HCT116 (cell line): ENCODE measurements at regions not wholly inside any gene's neighbourhood (a gene's known extent, or its start where the extent isn't known, plus 50 kb on each side); places are given as distances from the start of the nearest gene placed in this dataset.

Source experiments
- ATAC-seq: fragments of 200-7000 bp; cut with Tn5 transposase; 2 replicates; pipeline ENCODE4 v1.9.1; 2020; ENCODE audit warnings: mild to moderate bottlenecking, moderate library complexity
- BruUV-seq: library from RNA; stranded (reverse); fragments of 400-500 nt; replicated peaks from 2 replicates; lab custom pipeline; 2021; lab: Mats Ljungman, UMichigan
- CTCF ChIA-PET: fragments of 300-600 bp; sonication (Branson Sonifier 250); formaldehyde crosslinking; loops from one replicate; lab custom pipeline; 2021; ENCODE audit warnings: antibody characterized with exemption; lab: Charles Lee
- POLR2A ChIA-PET: fragments of 300-600, 350-600 bp; sonication (Branson Sonifier 250); formaldehyde crosslinking; loops from one replicate; lab custom pipeline; 2021; ENCODE audit warnings: antibody characterized with exemption; lab: Charles Lee
- RAD21 ChIA-PET, 2 experiments: fragments of 300-600 bp; sonication (Branson Sonifier 250); formaldehyde crosslinking; loops; one replicate each; lab custom pipeline; 2023; ENCODE audit warnings: low total read pairs in 2 of 2; ENCODE audit not compliant: uncharacterized antibody in 2 of 2, unreplicated experiment in 2 of 2, low non-redundant PET in 1 of 2; lab: Charles Lee
- DNase-seq: peaks from one replicate; pipeline ENCODE4 v3.0.0-alpha.2; 2010; ENCODE audit warnings: low read depth, low spot score
- H2AFZ ChIP-seq: fragments of 200-600 bp; shearing (Covaris generic), sonication (generic); 2 replicates; pipeline ENCODE4 v1.6.1; 2017; ENCODE audit warnings: low read depth, mixed run types, mixed read lengths, antibody characterized with exemption, low read length; ENCODE audit not compliant: poor library complexity, severe bottlenecking
- H3K27ac ChIP-seq: 2 replicates; pipeline ENCODE4 v1.5.1; 2012; ENCODE audit warnings: low read depth, low read length
- H3K27me3 ChIP-seq: fragments of 200-600 bp; sonication (generic); 2 replicates; pipeline ENCODE4 v1.6.1; 2016; ENCODE audit warnings: mixed run types, low read length, mixed read lengths; ENCODE audit not compliant: insufficient read depth
- H3K36me3 ChIP-seq, 2 experiments: fragments of 200-500 bp in 1 of 2; fragments of 200-600 bp in 1 of 2; sonication (Bioruptor generic) in 1 of 2; sonication (generic) in 1 of 2; 2 replicates each; pipeline versions ENCODE4 v1.5.1 to v1.6.1; 2014 to 2016; ENCODE audit warnings: low read length in 2 of 2, inconsistent platforms in 1 of 2, mixed read lengths in 1 of 2, mixed run types in 1 of 2; ENCODE audit not compliant: insufficient read depth in 2 of 2, control insufficient read depth in 1 of 2
- H3K4me1 ChIP-seq, 2 experiments: fragments of 200-600 bp in 1 of 2; sonication (generic) in 1 of 2; 2 replicates each; pipeline versions ENCODE4 v1.5.1 to v1.6.1; 2012 to 2017; ENCODE audit warnings: low read length in 2 of 2, inconsistent platforms in 1 of 2, mild to moderate bottlenecking in 1 of 2, mixed read lengths in 1 of 2, mixed run types in 1 of 2, moderate library complexity in 1 of 2; ENCODE audit not compliant: insufficient read depth in 2 of 2, control insufficient read depth in 1 of 2
- H3K4me2 ChIP-seq: fragments of 200-600 bp; sonication (generic); 2 replicates; pipeline ENCODE4 v1.6.1; 2017; ENCODE audit warnings: mixed run types, low read length, mixed read lengths
- H3K4me3 ChIP-seq, 2 experiments: fragments of 200-600 bp in 1 of 2; sonication (generic) in 1 of 2; replicated peaks in 1 of 2; 2 replicates each; pipeline ENCODE4 v1.5.1; 2011 to 2016; ENCODE audit warnings: low read length in 2 of 2, control low read depth in 1 of 2, low read depth in 1 of 2, mild to moderate bottlenecking in 1 of 2, mixed read lengths in 1 of 2, mixed run types in 1 of 2
- H3K79me2 ChIP-seq: fragments of 200-600 bp; sonication (generic); 2 replicates; pipeline ENCODE4 v1.6.1; 2017; ENCODE audit warnings: mild to moderate bottlenecking, mixed run types, low read length, moderate library complexity, mixed read lengths; ENCODE audit not compliant: insufficient read depth
- H3K9ac ChIP-seq: fragments of 200-600 bp; sonication (generic); 2 replicates; pipeline ENCODE4 v1.6.1; 2016; ENCODE audit warnings: low read length, mixed read lengths
- H3K9me2 ChIP-seq: fragments of 200-600 bp; sonication (generic), shearing (Covaris generic); 2 replicates; pipeline ENCODE4 v1.6.1; 2017; ENCODE audit warnings: mixed run types, mild to moderate bottlenecking, moderate library complexity; ENCODE audit not compliant: insufficient read depth
- H3K9me3 ChIP-seq, 2 experiments: fragments of 200-500 bp in 1 of 2; fragments of 200-600 bp in 1 of 2; sonication (Bioruptor generic) in 1 of 2; sonication (generic) in 1 of 2; 2 replicates each; pipeline ENCODE4 v1.6.1; 2014 to 2017; ENCODE audit warnings: low read length in 2 of 2, mixed read lengths in 2 of 2, inconsistent platforms in 1 of 2, low read depth in 1 of 2, mild to moderate bottlenecking in 1 of 2, mixed run types in 1 of 2, moderate library complexity in 1 of 2; ENCODE audit not compliant: control insufficient read depth in 1 of 2, insufficient read depth in 1 of 2
- H4K20me1 ChIP-seq: fragments of 200-600 bp; sonication (generic), shearing (Covaris generic); 2 replicates; pipeline ENCODE4 v1.6.1; 2017; ENCODE audit warnings: mixed run types, mild to moderate bottlenecking, moderate library complexity; ENCODE audit not compliant: insufficient read depth
- CEBPB ChIP-seq: IDR thresholded peaks from 2 replicates; pipeline ENCODE4 v1.6.1; 2012; ENCODE audit warnings: low read depth
- ELF1 ChIP-seq: IDR thresholded peaks from 2 replicates; pipeline ENCODE4 v1.6.1; 2012; ENCODE audit warnings: low read depth, borderline replicate concordance
- EZH2 ChIP-seq: fragments of 200-600 bp; sonication (generic); IDR thresholded peaks from 2 replicates; pipeline ENCODE4 v1.6.1; 2017; ENCODE audit warnings: antibody characterized with exemption, mixed run types
- EZH2phosphoT487 ChIP-seq: fragments of 200-600 bp; IDR thresholded peaks from 2 replicates; pipeline ENCODE4 v1.6.1; 2018; ENCODE audit warnings: antibody characterized with exemption, borderline replicate concordance
- FOSL1 ChIP-seq: IDR thresholded peaks from 2 replicates; pipeline ENCODE4 v1.6.1; 2012; ENCODE audit warnings: low read depth
- JUND ChIP-seq: IDR thresholded peaks from 2 replicates; pipeline ENCODE4 v1.6.1; 2012
- POLR2A ChIP-seq: IDR thresholded peaks from 2 replicates; pipeline ENCODE4 v1.7.0; 2011; ENCODE audit warnings: borderline replicate concordance; ENCODE audit not compliant: insufficient read depth, insufficient read length; ENCODE audit errors: extremely low read depth
- POLR2AphosphoS5 ChIP-seq: IDR thresholded peaks from 2 replicates; pipeline ENCODE4 v1.6.1; 2011; ENCODE audit warnings: mild to moderate bottlenecking, low read depth, low read length, moderate library complexity
- RAD21 ChIP-seq: IDR thresholded peaks from 2 replicates; pipeline ENCODE4 v1.6.1; 2012; ENCODE audit warnings: low read depth, mild to moderate bottlenecking
- SIN3A ChIP-seq: IDR thresholded peaks from 2 replicates; pipeline ENCODE4 v1.6.1; 2012; ENCODE audit warnings: low read depth
- SP1 ChIP-seq: IDR thresholded peaks from 2 replicates; pipeline ENCODE4 v1.6.1; 2012; ENCODE audit warnings: low read depth
- SRF ChIP-seq: IDR thresholded peaks from 2 replicates; pipeline ENCODE4 v1.6.1; 2012; ENCODE audit warnings: low read depth
- TCF7L2 ChIP-seq: IDR thresholded peaks from 2 replicates; pipeline ENCODE4 v1.7.0; 2011; ENCODE audit warnings: borderline replicate concordance, inconsistent platforms; ENCODE audit not compliant: insufficient read depth, insufficient read length; ENCODE audit errors: extremely low read depth
- ZFX ChIP-seq: fragments of 450-650 bp; IDR thresholded peaks from 2 replicates; pipeline ENCODE4 v1.6.1; 2017
- ZNF274 ChIP-seq: fragments of 200-500 bp; sonication (Bioruptor generic); IDR thresholded peaks from 2 replicates; pipeline ENCODE4 v1.6.1; 2014; ENCODE audit warnings: mild to moderate bottlenecking, low read depth, low read length, inconsistent platforms
- intact Hi-C: fragments of 100-400 bp; cut with micrococcal nuclease; formaldehyde crosslinking; loops from 2 replicates; pipeline ENCODE4 v1.10.0; 2022
- TF ChIP-seq, protein P1 (sequence below): IDR thresholded peaks from 2 replicates; pipeline ENCODE4 v1.6.1; 2012
- TF ChIP-seq, protein P2 (sequence below): IDR thresholded peaks from 2 replicates; pipeline ENCODE4 v1.6.1; 2012; ENCODE audit warnings: low read depth
- TF ChIP-seq, protein P3 (sequence below), 3 experiments: fragments of 200-600 bp in 1 of 3; sonication (generic) in 1 of 3; IDR thresholded peaks in 2 of 3; conservative IDR thresholded peaks in 1 of 3; 2 replicates each; pipeline ENCODE4 v1.5.1; 2012 to 2017; ENCODE audit warnings: low read depth in 2 of 3, low read length in 2 of 3, antibody characterized with exemption in 1 of 3, borderline replicate concordance in 1 of 3, control low read depth in 1 of 3, mild to moderate bottlenecking in 1 of 3, mixed read lengths in 1 of 3, mixed run types in 1 of 3, moderate library complexity in 1 of 3; ENCODE audit not compliant: insufficient read depth in 1 of 3

DNA sequence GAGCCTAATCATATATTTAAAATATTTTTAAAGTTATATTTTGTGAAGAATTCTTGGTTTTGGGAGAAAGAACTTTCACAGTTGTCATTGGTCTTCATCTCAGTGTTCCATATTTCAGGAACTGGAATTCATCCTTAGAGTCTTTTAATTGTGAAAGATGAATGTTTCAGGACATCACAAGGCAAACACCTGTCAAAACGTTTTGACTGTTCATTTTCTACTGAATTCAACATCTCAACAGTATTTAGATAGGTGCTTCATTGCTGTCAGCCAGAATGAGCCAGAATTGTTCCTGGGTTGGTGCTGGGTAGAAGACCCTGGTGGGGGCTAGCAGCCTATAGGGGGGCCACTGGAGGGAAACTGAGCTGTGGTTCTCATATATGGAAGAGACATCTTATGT, 255.1 kb upstream of the CXCR4 start:
- intact Hi-C loops = loop anchor here (10.0 kb wide), 1 partner anchor 248 kb away; no protein-coding TSS in a partner anchor
- H3K4me3 ChIP-seq = no peak overlapping the region
- DNase-seq (no peak), ATAC-seq (no peak)
- no peaks in the 10 kb centered on the region for H3K9me3 ChIP-seq
- no TSS peak for BruUV-seq
- 0 out of 2 replicates have a peak, but pooled peaks cover 2% of the 10 kb centered on the region for H3K9me2 ChIP-seq
- H4K20me1 ChIP-seq = no peaks in the 10 kb centered on the region
- RAD21 ChIA-PET = no interaction called here
- H3K4me1 ChIP-seq = no peaks in the 10 kb centered on the region
- H3K4me2 ChIP-seq = no peak overlapping the region
- TF ChIP-seq RAD21 (no peak), ZFX (no peak), SIN3A (no peak), EZH2 (no peak), CEBPB (no peak), JUND (no peak), SRF (no peak), TCF7L2 (no peak), ELF1 (no peak)
- TF ChIP-seq, protein P1, sequence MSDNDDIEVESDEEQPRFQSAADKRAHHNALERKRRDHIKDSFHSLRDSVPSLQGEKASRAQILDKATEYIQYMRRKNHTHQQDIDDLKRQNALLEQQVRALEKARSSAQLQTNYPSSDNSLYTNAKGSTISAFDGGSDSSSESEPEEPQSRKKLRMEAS = no peak
- POLR2A ChIA-PET = no interaction called here
- no peaks in the 10 kb centered on the region for H3K27me3 ChIP-seq
- H3K36me3 ChIP-seq = no peaks in the 10 kb centered on the region
- no peak overlapping the region for H3K9ac ChIP-seq
- no peak overlapping the region for H2AFZ ChIP-seq
- no peaks in the 10 kb centered on the region for H3K79me2 ChIP-seq
- CTCF ChIA-PET = interaction anchor here (1.8 kb wide), 1 partner anchor 459 kb away, joined by 7 read pairs; no protein-coding TSS in a partner anchor
- H3K27ac ChIP-seq = no peak overlapping the region

DNA sequence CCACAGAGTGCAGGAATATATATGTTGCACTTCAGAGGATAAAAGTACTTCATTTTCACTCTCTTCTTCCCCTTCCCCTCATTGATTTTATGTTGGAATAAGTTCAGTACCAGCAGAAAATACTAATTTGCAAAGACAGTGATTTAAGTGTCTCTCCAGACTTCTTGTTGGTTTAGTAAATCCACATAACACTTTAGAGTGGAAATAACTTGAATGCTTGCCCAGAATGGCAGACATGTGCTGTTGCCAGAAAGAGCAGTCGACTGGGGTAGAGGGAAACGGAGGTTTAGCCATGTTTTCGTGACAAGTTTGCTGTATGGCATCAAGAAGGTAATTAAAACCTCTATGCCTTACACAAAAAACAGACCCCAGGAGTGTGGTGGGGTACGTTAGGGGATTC, 246.0 kb upstream of the CXCR4 start:
- Histone ChIP-seq H3K9me2 (no peaks in the 10 kb centered on the region), H3K4me1 (no peaks in the 10 kb centered on the region), H3K4me3 (no peak overlapping the region), H3K9ac (no peak overlapping the region), H3K9me3 (no peaks in the 10 kb centered on the region), H3K36me3 (no peaks in the 10 kb centered on the region), H3K27me3 (no peaks in the 10 kb centered on the region), H3K79me2 (no peaks in the 10 kb centered on the region), H3K27ac (no peak overlapping the region), H3K4me2 (no peak overlapping the region), H2AFZ (no peak overlapping the region), H4K20me1 (no peaks in the 10 kb centered on the region)
- BruUV-seq = no TSS peak
- DNase-seq (no peak), ATAC-seq (no peak)
- RAD21 ChIA-PET = no interaction called here
- POLR2A ChIA-PET = no interaction called here
- intact Hi-C loops = no loop called here
- CTCF ChIA-PET = no interaction called here
- TF ChIP-seq POLR2AphosphoS5 (no peak), ZFX (no peak), ZNF274 (no peak), SP1 (no peak), EZH2phosphoT487 (no peak), SIN3A (no peak), FOSL1 (no peak), POLR2A (no peak), SRF (no peak)
- TF ChIP-seq, protein P2, sequence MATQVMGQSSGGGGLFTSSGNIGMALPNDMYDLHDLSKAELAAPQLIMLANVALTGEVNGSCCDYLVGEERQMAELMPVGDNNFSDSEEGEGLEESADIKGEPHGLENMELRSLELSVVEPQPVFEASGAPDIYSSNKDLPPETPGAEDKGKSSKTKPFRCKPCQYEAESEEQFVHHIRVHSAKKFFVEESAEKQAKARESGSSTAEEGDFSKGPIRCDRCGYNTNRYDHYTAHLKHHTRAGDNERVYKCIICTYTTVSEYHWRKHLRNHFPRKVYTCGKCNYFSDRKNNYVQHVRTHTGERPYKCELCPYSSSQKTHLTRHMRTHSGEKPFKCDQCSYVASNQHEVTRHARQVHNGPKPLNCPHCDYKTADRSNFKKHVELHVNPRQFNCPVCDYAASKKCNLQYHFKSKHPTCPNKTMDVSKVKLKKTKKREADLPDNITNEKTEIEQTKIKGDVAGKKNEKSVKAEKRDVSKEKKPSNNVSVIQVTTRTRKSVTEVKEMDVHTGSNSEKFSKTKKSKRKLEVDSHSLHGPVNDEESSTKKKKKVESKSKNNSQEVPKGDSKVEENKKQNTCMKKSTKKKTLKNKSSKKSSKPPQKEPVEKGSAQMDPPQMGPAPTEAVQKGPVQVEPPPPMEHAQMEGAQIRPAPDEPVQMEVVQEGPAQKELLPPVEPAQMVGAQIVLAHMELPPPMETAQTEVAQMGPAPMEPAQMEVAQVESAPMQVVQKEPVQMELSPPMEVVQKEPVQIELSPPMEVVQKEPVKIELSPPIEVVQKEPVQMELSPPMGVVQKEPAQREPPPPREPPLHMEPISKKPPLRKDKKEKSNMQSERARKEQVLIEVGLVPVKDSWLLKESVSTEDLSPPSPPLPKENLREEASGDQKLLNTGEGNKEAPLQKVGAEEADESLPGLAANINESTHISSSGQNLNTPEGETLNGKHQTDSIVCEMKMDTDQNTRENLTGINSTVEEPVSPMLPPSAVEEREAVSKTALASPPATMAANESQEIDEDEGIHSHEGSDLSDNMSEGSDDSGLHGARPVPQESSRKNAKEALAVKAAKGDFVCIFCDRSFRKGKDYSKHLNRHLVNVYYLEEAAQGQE = no peak
- TF ChIP-seq, protein P3, sequence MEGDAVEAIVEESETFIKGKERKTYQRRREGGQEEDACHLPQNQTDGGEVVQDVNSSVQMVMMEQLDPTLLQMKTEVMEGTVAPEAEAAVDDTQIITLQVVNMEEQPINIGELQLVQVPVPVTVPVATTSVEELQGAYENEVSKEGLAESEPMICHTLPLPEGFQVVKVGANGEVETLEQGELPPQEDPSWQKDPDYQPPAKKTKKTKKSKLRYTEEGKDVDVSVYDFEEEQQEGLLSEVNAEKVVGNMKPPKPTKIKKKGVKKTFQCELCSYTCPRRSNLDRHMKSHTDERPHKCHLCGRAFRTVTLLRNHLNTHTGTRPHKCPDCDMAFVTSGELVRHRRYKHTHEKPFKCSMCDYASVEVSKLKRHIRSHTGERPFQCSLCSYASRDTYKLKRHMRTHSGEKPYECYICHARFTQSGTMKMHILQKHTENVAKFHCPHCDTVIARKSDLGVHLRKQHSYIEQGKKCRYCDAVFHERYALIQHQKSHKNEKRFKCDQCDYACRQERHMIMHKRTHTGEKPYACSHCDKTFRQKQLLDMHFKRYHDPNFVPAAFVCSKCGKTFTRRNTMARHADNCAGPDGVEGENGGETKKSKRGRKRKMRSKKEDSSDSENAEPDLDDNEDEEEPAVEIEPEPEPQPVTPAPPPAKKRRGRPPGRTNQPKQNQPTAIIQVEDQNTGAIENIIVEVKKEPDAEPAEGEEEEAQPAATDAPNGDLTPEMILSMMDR (IDR thresholded peaks at IDR 0.05 in 2 of 3, conservative IDR thresholded peaks at IDR 0.05 in 1 of 3; ENCODE audit: borderline replicate concordance in 1 of 3, insufficient read depth in 1 of 3, low read depth in 2 of 3, low read length in 2 of 3) = no peak
